CMK (cell line): ENCODE measurements at regions not wholly inside any gene's neighbourhood (a gene's known extent, or its start where the extent isn't known, plus 50 kb on each side); places are given as distances from the start of the nearest gene placed in this dataset.

Experiments
- DNase-seq: peaks from one replicate; pipeline ENCODE4 v3.0.0-alpha.2; 2010; ENCODE audit warnings: low read depth

GRCh38 chr1:239322369-239322768, 64.0 kb upstream of the CHRM3 start:
- DNase-seq, result no peak

- no peak for DNase-seq
Observed at GRCh38 chr1:239321877-239322276, 64.5 kb upstream of the CHRM3 start.

- DNase-seq, result no peak
Observed at GRCh38 chr1:239317948-239318347, 68.4 kb upstream of the CHRM3 start.

- DNase-seq, result no peak
Observed at GRCh38 chr1:239315631-239316217, 70.6 kb upstream of the CHRM3 start.

- no peak for DNase-seq
Observed at GRCh38 chr1:239311331-239311730, 75.0 kb upstream of the CHRM3 start.

GRCh38 chr1:239308701-239309333, 77.6 kb upstream of the CHRM3 start:
- no peak for DNase-seq

GRCh38 chr1:239307886-239308285, 78.5 kb upstream of the CHRM3 start:
- DNase-seq, result no peak

GRCh38 chr1:239306426-239306825, 79.9 kb upstream of the CHRM3 start:
- DNase-seq, result no peak

- no peak for DNase-seq
Observed at GRCh38 chr1:239303289-239303688, 83.1 kb upstream of the CHRM3 start.

GRCh38 chr1:239302696-239303095, 83.7 kb upstream of the CHRM3 start:
- no peak for DNase-seq

- no peak for DNase-seq
Observed at GRCh38 chr1:239301251-239301650, 85.1 kb upstream of the CHRM3 start.

- no peak for DNase-seq
Observed at GRCh38 chr1:239297910-239298309, 88.5 kb upstream of the CHRM3 start.

GRCh38 chr1:239293350-239294110, 92.8 kb upstream of the CHRM3 start:
- DNase-seq, result no peak

GRCh38 chr1:239288820-239289554, 97.4 kb upstream of the CHRM3 start:
- DNase-seq, result no peak

GRCh38 chr1:239287296-239287695, 99.1 kb upstream of the CHRM3 start:
- no peak for DNase-seq

- no peak for DNase-seq
Observed at GRCh38 chr1:239283216-239283615, 103.2 kb upstream of the CHRM3 start.

- no peak for DNase-seq
Observed at GRCh38 chr1:239282411-239282810, 104.0 kb upstream of the CHRM3 start.

GRCh38 chr1:239276051-239276450, 110.3 kb upstream of the CHRM3 start:
- peak; percentile 97 for DNase-seq

GRCh38 chr1:239274242-239274830, 112.0 kb upstream of the CHRM3 start:
- DNase-seq, result peak; percentile 39

- no peak for DNase-seq
Observed at GRCh38 chr1:239270509-239270908, 115.9 kb upstream of the CHRM3 start.

GRCh38 chr1:239269706-239270105, 116.7 kb upstream of the CHRM3 start:
- DNase-seq, result no peak

- no peak for DNase-seq
Observed at GRCh38 chr1:239268941-239269340, 117.4 kb upstream of the CHRM3 start.
